ENCODE measurements at regions not wholly inside any gene's neighbourhood (a gene's known extent, or its start where the extent isn't known, plus 50 kb on each side); places are given as distances from the start of the nearest gene placed in this dataset.
"Not testable (repeated sequence)": the region's sequence is repeated elsewhere in the genome, so short reads cannot be mapped to it uniquely, and the experiment has no call there.

DNA sequence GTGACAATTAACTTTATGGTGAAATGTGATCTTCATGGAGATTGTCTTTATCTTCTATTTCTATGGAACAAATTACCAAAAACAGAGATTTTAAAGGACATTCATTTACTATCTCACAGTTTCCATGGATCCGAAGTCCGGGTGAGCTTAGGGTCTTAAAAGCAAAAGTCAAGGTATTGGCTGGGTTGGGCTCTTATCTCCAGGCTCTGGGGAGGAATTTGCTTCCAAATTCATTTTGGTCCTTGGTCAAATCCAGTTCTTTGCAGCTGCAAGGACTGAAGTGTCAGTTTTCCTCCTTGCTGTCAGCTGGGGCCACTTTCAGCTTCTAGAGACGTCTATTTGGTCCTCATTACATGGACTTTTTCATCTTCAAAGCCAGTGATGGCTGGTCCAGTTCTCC, 395.8 kb upstream of the MAF start:
- DNase-seq = no peak

DNA sequence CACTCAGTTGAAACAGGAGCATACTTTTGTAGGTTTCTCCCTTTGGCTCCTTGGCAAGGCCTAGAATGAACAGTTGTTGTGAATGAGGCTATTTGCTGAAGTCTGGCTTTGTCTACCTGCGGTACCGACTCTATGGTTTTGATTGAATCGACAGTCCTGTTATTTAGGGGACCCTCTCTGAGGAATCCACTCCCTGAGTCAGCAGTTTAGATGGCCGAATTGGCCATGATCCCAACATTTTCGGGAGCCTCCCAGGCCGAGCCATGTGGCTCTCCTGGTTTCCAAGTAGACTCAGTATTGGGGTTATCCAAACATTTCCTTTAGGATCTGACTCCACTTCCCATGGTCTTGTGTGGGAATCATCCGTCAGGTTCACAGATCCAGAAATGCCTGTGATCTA, 394.8 kb upstream of the MAF start:
- no peak for DNase-seq

DNA sequence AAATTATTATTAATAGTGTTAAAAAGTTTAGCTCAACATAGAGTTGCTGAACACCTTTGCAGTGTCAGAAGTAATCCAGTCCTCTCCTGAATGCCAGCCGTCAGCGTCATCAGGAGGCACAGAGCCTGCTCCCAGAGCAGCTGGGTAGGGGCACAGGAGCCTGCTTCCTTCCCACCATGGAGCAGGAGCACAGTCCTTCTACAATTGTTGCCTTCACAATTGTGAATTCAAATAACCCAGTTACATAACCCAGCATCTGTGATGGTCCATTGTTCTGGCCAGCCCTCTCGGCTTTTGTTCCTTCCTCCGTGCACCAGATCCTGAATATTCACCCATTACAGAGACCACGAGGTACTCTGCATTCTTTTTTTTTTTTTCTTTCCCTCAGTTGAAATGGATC, 393.9 kb upstream of the MAF start:
- no peak for DNase-seq

DNA sequence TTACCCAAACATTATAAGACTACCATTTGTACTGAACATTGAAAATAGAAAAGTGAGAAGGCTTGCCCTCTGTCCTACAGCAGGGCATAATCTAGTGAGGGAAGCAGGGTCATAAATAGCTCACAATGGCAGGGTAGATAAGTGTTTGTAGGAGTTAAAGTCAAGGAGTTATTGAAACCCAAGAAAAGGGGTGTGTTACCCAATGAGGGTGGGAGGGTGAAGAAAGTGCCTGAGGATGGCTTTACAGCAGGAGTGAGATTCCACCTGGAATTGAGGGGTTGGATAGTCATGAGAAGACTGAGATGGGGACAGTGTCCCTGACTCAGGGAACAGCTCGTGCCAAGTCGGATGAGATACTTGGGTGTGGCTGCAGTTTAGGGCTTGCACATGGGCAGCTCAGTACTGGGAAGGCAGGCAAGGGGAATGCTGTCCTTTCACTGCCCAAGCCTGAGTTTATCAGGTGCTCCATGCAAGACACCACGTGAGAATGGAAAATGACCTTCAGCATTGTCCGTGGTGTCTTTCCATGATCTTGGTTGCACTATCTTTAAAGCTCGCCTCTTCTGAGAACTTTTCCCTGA, 393.2 kb upstream of the MAF start:
- DNase-seq = no peak

DNA sequence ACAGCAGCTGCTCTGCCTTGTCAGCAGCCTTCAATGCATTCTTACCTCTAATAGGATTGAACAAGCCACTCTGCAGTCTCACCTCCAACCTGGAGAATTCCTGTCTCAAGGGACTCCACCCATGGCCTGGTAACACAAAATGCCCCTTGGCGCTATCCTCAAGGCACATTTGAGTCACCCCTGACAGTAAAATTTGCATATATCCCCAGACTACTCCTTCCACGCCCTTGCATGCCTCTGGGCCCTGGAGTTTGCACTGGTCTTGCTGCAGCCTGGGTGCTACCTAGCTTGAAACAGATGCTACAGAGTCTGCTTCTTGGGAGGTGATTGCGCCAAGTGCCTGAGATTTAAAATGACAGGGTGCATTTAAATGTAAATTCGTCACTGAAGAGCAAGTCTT, 391.4 kb upstream of the MAF start:
- DNase-seq = no peak

DNA sequence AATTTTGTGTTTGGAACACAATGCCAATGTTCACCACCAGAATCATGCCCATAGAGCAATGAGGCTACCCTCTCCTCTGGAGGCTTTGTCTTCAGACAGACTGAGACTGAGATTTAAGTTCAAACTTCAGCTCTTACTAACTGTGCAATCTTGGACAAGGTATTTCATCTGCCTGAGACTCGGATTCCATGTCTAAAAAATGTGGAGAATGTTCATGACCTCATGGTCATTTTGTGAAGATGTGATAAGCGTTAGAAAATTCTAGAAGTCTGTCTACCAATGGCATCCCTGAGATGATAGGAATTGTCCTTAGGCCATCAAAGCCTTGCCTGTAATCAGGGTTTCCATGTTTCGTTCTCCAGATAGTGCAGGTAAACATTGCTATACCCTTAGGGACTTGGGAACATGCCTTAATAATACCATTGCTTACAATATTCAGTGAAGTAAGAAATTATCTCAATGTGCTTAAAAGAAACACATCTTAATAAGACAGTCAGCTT, 388.2 kb upstream of the MAF start:
- no peak for DNase-seq

DNA sequence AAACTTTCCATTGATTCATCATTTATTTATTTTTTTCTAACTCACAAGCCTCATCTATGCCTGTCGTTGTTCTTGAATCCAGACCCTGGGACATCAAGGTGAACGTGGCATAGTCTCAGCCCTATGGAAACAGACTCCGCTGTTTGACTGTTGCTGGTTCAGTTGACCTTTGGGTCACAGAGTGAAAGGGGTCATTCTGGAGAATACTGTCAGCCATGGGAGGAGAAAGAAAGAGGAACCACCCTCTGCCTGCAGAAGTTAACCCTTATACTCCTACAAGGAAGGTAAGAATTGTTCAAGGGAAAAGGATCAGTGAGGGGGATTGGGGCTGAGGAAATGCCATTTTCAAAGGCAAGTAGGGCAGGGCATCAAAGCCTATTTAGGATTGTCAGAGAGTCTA, 387.6 kb upstream of the MAF start:
- DNase-seq = no peak

DNA sequence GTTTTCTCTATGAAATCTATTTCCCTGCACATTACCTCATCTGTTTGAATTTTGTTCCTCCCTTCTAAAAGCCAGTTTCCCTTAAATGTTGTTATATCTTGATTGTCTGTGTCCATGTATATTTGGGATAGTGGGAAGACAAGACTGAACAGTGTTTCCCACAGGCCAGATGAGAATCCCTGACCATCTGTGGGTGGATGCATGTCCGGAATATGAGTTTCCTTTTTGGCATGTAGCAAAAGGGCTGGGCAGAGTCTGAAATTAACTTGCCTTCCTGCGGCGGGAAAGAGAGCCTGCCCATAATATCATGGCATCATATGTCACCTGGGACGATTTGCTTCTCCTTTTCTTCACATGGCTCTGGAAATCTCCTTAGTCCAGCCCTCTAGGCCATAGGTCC, 385.8 kb upstream of the MAF start:
- no peak for DNase-seq

DNA sequence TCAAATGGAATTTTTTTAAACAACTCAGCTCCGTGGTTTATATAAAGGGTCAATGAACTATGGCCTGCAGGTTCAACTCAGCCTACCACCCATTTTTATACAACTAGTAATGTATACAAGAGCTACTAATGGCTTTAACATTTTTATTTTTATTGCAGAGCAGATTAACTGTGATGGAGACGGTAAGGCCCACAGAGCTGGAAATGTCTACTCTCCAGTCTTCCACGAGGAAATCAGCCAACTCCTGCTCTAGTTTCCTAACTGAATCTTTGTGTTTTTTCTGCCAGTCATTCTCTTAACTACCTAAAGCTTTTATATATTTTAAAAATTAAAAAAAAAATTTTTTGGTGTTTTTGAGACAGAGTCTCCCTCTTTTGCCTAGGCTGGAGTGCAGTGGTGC, 385.1 kb upstream of the MAF start:
- no peak for DNase-seq

DNA sequence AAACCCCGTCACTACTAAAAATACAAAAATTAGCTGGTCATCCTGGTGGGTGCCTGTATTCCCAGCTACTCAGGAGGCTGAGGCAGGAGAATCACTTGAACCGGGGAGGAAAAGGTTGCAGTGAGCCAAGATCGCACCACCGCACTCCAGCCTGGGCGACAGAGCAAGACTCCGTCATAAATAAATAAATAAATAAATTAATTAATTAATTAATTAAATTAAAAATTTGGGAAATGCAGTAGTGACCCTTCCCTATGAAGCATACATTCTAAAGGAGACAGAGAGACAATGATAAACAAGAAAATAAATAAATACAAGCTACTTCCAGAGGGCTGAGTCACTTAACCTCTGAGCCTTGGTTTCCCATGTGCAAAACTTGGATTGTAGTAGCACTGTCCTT, 383.6 kb upstream of the MAF start:
- not testable (repeated sequence) for DNase-seq

DNA sequence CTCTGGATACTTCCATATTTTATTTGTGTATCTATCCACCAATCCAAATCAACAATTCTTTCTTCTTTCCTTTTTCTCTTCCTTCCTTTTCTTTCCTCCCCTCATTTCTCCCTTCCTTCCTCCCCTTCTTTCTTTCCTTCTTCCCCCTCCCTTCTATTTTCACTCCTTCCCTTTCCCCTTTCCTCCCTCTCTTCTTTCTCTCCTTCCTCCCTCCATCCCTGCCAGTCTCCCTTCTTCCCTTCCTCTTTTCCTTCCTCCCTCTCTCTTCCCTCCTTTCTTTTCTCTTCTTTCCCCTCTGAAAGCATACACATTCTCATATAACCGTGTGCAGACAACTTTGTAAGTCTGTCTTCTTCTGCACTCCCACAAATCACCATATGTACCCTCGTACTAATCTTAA, 382.3 kb upstream of the MAF start:
- no peak for DNase-seq

DNA sequence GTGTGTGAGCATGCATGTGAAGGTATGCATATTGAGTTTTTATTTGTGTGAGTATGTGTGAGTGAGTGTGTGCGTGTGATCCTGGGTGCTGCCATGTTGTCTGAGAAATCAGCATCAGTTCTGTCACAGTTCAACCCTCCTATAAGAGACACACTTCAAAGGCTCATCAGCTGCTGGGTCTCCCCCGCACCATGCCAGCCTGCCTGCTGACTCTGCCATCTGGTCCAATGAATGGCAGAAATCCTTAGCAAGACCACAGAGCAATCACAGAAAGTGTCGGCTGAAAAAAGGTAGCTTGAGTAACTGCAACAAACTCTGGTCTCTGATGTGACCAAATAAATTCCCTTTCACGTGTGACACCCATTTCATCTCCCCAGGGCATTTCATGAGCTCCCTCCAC, 381.8 kb upstream of the MAF start:
- no peak for DNase-seq

DNA sequence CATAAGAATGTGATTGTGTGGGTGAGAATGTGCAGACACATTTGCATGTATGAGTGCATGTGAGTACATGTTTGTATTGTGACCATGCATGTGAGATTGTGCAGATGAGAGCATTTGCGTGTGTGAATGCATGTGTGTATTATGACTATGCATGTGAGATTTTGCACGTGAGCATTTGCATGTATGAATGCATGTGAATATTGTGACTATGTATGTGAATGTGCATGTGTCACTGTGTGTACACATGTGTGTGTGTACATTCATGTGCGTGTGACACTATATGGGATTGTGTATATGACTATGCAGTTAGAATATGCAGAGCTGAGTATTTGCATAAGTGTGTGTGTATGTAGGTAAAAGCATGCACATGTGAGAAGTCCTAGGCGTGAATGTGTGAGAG, 381.3 kb upstream of the MAF start:
- no peak for DNase-seq

DNA sequence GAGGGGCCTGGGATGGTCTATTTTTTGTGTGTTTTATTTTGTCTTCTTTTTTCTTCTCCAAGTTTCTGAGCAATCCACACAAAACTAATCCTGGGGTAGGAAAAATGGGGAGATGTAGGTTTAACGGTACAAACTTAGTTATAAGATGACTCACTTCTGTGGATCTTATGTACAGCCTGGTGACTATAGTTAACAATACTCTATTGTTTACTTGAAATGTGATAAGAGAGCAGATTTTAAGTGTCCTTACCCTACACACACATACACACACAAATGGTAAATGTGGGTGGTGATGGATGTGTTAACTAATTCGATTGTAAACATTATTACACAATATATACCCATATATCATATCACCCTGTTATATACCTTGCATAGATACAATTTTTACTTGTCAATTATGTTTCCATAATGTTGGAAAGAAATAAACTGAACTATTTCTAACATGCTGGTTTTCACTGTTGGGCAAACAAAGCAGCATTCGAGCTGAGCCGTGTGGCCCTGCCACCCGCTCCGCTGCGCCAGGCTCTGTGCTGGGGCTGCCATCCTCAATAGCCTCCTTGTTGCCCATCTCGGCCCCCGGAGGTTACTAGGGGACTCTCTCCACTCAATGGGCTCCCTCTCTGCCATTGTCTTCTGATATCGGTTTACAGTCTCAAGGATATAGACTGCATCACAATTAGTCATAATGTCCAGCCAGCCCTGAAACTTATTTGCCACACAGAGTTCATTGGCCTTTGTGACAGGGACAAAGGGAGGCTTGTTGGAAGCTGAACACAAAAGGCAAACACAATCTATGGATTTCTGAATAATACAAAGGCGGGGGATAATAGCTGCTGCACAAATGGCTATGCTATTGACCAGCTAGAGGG, 380.3 kb upstream of the MAF start:
- no peak for DNase-seq

DNA sequence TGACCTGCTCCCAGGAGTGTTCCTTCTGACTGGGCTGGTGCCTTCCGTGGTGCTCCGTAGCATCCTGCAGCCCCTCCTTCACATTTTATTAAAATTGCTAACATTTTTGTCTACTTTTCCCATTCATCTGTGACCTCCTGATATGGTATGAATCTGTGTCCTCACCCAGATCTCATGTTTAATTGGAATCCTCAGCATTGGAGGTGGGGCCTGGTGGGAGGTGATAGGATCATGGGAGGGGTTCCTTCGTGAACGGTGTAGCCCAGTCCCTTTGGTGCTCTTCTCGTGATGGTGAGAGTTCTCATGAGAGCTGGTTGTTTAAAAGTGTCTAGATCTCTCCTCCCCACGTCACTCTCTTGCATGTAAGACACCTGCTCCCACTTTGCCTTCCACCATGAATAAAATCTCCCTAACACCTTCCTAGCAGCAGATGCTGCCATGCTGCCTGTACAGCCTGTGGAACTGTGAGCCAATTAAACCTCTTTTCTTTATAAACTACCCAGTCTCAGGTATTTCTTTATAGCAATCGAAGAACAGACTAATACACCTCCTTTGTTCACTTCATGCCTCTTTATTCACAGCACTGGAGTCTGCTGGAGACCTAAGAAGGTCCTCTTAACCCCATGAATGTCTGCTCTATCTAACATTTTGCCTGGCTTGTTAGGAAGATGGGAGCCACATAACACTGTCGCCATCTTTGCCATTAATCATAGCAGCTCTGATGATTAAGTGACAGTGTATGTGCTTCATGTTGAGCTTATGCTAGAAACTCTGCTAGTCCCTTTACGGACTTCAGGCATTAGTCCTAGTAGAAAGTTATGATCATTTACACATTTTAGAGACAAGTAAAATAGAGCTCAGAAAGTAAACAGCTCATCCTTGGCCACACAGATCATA, 377.7 kb upstream of the MAF start:
- DNase-seq = no peak

DNA sequence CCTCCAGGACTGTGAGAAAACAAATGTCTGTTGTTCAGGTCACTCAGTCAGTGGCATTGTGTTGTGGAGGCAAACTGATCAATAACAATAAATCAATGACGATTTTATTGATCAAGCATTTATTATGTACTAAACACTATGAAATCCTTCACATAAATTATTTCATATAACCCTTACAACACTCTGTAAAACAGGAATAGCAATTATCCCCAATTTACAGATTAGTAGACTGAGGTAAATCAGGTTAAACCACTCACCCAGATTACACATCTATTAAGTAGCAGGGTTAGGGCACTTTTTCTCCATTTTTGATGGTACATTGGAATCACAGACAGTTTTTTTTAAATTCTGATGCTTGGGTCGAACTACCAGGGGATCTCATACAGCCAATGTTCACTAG, 372.8 kb upstream of the MAF start:
- DNase-seq = no peak

DNA sequence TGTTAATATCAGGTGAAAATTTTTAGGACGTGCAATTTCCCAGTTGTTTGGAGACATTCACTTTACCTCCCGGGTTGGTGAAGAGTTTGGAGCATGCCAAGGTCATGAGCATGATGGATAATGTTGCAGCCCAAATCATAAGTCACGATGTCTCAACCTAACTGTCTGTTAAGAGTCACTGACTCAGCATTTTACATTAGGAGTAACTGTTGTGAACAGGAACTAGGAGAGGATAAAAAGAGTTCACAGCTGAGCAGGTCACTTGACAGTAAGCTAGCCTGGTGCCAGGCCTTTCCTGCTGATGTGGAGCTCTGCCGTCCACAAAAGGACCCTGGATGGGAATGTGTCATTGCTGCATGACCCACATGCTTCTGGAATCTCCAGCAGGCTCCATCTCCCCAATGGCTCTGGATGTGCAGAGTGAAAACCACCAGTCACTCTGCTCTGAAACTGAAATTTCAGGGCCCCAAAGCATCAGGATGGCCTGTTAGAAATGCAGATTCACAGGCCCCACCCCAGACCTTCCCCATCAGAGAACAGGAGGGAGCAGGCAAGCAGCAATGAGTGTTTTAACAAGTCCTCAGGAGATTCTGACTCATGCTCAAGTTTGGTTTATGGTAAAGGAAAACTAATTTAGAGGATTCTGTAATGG, 371.6 kb upstream of the MAF start:
- no peak for DNase-seq

DNA sequence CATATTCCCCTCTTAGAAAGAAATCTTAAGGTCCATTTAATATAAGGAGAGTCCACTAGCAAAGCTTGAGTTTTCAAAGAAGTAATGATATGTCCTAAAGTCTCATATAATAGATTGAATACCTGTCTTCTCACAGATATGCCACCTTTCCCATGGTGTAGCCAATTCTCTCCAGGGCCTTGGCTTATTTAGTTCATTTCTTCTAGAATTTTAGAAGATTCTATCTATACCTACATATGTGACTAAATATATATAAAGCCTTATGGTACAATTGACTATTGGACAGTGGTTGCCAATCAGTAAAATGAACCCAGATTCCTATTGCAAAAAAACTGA, 370.7 kb upstream of the MAF start:
- no peak for DNase-seq

DNA sequence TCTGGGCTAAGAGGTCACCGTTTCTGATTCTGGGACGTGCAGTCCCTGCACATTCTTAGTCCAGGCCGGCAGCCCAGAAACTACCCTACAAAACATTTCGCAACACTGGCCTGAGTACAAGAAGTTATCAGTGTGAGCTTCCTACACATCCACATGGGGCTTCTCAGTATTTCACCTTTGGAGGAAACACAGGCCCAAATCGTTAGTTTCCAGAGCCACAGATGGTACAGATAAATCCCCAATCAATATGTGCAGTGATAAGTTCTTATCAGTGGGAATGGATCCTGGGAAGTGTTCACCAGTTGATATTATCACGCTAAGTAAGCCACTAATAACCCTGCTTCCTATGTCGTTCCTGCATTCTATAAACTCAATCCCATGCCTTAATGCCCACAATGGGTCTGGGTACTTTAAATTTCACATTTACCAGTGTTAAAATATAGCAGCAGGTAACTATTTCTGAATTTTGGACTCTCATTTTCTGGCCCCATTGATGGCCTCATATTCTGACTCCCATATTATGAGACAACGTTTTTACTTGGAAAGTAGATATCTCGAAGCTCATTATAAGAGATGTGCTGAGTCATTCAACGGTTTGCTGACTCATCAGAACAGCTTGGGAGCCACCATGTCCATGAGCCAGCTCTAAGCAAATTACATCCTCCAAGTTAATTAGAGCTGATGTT, 370.2 kb upstream of the MAF start:
- DNase-seq = no peak

DNA sequence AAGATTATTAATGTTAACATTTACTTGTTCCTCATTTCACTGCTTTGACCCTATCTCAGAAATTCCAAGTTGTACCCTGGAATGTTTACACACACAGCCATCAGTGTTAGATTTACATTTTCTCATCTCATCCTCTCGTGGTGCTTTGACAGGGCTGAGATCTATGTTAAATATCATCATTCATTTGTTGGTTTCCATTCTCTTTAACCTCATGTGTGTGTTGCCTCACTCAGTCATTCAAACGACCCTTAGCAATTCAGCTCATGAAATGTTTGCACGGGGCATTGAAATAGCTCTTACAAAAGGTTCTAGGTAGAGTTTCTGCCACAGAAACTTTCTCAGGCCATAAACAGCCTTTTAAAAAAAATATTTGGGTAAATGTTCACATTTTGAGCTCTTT, 369.6 kb upstream of the MAF start:
- no peak for DNase-seq

DNA sequence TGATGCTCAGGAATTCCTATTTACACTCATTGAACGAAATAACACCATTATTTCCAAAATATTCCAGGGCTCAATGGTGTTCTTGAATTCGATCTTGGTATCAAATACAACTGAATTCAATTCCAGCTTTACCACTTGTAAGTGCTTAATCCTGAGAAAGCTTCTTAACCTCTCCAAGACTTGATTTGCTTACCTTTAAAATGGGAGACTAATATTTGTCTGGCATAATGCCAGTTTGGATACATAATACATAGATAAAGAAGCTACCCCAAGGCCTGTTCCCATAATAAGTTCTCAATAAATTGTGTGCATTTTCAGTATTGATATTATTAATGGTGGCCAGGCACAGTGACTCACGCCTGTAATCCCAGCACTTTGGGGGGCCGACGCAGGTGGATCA, 368.9 kb upstream of the MAF start:
- no peak for DNase-seq

DNA sequence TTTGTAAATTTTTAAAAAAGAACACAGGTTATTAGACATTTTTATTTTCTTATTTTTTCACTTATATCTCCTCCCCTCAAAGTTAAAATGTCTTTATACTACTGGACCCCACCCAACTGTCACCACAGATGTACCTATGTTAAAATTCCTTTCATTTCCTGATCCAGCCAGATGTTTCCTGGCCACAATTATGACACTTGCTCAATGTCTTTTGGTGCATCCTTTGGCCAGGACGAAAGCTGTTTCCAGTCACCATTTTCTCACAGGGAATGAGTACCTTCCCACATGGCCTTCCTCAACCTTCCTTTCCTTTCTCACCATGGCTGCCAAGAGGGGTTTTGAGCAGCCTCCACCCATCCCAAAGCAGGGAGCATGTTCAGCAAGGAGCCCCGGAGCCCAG, 365.7 kb upstream of the MAF start:
- DNase-seq = no peak

DNA sequence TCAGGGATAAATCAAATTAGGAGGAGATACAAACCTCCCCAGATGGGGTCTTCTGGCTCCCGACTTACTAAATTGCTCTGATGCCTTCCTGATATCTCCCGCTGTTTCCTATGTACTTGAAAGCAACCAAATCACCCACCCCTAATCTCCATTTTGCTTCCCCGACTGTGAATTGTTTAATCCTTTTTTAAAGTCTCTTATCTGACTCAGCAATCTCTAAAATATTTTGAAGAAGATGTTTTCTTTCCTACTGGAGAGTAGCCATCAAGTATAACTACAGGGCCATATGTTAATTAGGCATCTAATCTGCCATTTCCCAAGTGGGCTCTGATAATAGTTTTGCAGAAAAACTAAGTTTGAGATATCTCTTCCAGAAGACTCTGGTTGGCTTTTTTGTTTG, 365.2 kb upstream of the MAF start:
- DNase-seq = no peak
